ENCODE measurements at regions not wholly inside any gene's neighbourhood (a gene's known extent, or its start where the extent isn't known, plus 50 kb on each side); places are given as distances from the start of the nearest gene placed in this dataset.

DNA sequence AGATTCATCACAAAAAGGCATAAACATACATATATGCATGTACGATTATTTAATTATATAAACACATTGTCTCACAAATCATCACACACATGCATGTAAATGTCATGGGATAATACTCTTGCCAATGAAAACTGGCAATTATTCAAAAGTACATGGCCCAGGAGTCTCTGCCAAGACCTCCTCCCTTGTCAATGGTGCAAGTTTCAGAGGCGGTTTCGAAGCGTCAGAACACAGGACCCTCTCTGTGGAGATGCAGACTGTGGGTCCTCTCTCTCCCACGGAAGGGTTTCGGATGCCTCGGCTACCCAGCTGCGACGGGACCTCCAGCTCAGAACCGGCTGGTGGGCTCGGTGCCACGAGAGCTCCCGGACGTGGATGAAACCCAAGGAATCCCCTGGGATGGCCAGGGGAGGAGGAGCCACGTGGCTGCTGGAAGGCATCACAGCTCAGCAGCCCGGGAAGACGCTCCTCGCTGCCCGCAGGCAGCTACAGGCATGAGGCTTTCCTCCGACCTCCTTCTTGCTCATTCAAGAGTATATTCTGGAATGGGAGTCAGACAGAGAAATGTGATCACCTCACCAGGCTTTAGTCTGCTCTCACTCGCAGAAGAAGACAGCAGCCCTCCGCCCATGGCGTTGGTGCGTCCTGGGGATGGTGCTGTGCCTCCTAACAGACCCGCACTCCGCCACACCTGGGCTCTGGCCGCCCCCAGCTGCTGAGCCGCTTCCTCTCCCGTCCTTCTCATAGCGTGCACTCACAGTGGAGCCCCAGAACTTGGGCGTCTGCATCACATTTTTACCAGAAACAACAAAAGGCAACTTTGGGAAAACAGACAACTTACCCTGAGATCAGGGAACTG, 308.8 kb downstream of the IRX2 start:
- no peak for DNase-seq (ENCODE audit: low spot score)

DNA sequence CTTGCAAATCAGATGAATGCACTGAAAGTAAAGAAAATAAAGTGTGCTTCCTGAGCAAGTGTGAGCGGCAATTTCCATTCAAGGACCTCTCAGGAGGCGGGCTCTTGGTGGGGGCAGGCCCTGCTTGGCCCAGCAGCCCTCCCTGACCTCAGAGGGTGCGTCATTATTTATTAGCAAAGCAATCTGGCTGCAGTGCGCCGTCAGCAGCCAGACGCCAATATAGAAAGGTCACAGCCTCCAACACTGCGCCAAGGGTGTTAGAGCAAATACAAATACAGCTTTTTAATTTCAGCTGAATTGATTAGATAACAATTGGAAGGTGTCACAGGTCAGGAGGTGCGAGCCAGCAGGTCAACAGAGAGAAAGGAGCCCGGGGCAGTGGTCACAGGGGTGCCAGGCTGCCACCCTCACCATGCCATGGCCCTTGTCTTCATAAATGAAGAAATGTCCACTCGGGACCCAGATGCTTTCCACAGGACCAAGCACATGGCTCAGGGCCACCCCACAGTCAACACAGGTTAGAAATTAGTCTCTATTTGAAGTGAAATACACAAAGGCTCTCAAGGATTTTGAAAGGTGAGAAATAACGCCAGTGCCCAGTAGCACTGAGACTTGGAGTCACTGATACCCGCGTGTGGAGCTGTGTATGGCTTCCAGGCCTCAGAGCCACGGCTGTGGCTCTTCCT, 309.8 kb downstream of the IRX2 start:
- DNase-seq (ENCODE audit: low spot score) = no peak

DNA sequence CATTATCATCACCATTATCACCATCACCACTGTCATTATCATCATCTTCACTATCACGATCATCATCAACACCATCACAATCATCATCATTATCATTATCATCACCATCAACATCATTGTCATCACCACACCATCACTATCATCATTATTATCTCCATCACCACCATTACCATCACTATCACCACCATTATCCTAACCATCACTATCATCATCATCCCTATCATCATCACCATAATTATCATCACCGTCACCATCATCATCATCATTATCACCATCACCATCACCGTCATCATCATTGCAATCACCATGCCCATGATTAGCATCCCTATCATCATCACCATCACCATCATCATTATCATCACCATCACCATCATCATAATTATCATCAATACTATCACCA, 311.9 kb downstream of the IRX2 start:
- no peak for DNase-seq (ENCODE audit: low spot score)

DNA sequence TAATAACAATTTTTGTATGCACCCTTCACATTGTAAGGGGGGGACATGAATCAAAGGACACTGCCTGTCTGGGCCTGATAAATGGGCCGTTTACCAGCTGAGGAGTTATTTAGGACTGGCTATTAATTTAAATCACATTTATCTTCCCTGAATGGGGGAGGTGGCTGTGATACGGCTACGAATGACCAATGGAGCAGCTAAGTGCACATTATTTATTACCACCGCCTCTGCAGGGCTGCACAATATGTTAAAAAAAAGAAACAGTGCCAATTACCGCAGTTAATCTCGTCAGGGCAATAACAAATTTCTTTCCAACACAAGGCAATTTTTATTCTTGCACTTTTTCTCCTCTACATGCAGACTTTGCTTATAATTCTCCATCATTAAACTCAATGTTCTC, 318.4 kb downstream of the IRX2 start:
- no peak for DNase-seq (ENCODE audit: low spot score)

DNA sequence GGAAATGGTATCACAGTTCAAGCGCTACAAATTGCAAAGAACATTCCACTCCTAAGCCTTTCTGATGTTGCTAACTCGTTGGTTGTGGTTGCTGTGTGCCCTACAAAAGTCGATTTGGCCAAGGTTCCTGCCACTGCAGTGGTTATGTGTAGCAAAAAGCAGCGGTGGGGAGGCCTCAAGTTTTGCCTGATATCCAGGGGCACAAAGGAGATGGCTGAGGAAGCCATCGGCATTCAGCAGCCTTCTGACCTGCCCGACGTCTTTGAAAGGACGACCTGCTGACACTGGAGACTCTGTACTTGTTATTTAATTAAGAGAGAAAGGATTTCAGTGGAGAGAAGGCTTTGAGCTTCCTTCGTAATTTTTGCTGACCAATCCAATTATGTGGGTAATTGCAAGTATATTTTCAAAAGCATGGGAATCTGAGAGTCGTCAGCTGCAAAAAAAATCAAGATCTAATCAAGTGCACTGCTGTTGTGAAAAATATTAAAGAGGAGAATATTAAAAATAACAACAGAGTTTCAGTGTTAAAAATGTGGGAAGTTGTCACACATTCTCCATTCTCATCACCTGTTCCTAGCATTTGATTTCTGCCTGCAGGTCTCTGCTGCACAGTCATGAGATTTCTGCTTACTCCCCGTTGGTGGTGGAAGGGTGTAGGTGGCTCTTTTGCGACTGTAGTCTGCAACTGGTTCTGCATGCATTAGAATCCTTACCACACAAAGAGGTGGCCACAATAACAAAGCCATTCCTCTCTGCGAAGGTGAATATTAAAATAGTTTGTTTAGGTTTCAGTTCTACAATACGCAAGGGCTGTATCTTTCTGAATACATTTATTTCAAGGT, 319.2 kb downstream of the IRX2 start:
- DNase-seq (ENCODE audit: low spot score) = no peak

DNA sequence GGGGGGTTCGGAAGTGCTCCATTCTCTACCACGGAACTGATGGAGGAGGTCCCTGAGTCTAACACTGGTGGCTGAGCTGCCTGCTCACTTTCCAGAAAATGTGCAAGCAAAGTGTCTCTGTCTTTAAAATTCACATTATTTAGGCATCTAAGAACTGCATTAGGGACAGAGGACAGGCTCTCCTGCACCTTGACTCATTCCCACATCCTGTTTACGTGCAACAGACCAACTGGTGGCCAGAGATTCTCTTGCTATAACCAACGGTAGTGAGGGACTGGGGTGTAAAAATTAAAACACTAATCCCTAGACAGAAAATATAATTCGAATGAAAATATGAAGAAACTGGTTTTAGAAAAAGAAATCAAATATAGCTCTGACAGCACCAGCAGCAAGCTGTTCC, 320.9 kb downstream of the IRX2 start:
- DNase-seq (ENCODE audit: low spot score) = no peak

DNA sequence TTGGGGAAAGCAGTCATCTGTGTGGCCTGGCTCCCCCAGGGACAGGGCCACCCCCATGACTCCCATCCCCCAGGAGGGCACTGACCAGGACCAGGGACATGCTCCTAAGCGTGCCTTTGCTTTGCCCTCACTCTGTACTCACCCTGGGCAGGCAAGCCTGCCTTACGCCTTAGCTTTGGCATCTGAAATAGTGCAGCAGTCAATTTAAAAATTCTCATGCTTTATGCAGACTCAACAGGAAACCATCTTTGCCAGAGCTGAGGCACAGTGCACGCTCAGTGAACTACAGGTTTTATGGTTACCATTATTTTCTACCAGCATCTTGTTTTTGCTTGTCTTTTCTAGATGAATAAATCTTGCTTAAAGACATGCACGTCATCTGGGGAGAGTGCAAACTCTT, 323.5 kb downstream of the IRX2 start:
- no peak for DNase-seq (ENCODE audit: low spot score)

DNA sequence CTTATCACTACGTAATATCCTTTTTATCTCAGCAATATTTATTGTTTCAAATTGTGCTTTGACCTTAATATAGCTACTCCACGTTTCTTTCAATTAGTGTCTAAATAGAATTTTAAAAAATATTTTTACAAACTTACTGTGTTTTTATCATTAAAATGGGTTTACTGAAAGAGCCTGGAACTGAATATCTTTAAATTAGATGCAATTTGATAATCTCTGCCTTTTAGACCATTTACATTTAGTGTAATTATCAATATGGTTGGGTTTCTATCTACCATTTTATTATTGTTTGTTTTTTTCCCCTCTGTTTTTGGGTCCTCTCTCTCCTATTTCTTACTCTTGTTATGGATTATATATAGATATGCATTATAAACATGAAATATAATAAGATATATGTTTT, 327.8 kb downstream of the IRX2 start:
- DNase-seq (ENCODE audit: low spot score) = no peak

DNA sequence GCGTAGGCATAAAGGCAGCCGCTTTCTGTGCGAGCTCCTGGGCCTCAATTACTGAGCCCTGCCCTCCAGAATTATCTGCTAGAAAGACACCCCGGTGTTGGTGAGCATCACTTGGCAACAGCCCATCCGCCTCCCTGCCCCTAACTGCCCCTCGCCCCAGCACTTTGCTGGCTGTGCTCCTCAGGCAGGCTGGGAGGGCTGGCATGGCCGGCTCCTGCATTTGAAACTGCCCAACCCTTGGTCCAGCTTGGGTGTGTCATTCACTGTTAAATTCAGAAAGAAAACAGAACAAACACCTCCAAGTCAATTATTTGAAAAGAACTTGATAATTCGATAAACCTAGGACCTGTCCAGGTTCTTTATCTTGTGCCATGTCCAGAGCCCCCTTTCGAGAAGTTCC, 334.2 kb downstream of the IRX2 start:
- no peak for DNase-seq (ENCODE audit: low spot score)

DNA sequence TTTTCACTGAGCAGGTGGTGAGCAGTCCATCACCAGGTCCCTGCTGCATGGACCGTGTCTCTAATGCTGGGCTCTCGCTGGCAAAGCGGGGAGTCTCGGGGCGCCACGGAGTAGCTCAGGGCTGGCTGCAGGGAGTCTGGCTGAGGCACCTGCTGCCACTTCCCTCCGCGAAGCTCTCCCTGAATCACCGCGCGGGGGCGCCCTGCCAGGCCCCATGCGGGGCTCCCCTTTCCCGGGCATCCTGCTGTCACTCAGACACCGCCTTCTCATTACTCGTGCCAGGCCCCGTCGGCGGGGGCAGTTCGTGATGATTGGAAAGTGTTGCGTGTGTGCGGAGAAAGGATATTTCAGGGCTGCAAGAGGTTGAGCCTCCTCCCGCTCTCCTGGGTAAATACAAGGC, 335.8 kb downstream of the IRX2 start:
- no peak for DNase-seq (ENCODE audit: low spot score)

DNA sequence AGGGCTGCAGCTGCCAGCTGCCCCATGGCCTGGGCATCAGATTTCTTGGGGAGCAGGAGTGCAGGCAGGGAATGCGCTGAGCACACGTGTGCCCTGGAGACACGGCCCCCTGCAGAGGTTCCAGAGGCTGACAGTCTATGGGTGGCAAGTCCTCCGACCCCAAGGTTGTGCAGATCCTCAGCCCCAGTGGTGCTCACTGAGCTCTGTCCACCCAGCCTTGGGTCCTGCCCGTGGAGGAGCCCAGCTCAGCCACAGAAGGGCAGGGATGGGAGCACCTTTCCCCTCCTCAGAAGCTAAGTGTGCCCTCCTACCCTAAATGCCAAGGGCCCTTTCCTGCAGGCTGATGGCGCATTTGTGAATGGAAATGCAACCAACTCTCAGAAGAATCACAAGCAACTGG, 341.0 kb downstream of the IRX2 start:
- no peak for DNase-seq (ENCODE audit: low spot score)

DNA sequence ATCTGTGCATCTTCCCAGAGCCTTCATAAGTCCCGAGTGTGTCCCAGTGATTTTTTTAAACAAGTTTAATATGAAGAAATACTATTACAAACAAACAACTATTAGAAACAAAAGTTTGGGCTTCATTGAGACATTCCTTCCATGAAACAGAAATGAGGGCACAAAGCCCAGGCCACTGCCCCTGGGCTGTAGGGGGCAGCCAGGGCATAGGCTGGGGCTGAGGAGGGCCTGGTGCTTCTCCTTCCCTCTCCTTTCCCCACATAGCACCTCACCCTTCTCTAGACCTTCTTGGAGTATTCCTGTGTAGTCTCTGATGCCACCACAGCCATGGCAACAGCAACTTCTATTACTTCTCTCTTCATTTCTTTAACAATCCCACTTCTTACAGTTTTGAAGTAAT, 348.2 kb downstream of the IRX2 start:
- no peak for DNase-seq (ENCODE audit: low spot score)

DNA sequence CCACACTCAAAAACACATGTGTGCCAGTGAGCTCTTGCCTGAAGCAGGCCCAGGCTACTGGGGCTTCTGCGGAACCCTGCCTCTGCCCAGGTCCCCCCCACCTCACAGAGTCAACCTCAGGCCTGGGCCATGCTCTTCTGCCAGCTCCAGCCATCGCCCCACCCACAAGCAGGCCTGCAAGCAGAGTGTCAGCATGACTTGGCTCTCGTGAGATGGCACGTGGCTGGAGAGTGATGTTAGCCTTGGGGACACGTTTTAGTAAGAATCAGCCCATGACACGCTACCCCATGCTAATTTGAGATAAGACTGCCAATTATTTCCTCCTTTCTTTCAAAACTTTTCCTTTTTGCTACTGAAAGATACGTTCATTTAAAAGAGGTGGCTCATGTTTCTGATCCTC, 351.7 kb downstream of the IRX2 start:
- no peak for DNase-seq (ENCODE audit: low spot score)

DNA sequence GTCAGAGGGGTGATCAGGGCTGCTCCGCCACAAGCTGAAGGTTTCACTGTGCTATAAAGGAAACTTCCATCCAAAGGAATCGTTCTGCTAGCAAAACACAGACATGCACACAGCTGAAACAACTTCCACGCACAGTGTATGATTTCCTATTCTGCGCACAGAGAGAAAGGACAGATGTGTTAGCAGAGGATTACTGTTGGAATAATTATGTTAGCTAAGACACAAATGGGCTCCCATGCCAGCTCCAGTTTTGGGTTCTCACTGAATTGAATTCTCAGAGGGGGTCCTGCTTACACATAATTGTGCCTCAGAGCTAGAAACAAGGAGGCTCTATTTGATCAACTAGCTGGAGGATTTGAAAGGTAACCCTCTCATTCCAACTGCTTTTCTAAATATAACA, 352.4 kb downstream of the IRX2 start:
- DNase-seq (ENCODE audit: low spot score) = no peak

DNA sequence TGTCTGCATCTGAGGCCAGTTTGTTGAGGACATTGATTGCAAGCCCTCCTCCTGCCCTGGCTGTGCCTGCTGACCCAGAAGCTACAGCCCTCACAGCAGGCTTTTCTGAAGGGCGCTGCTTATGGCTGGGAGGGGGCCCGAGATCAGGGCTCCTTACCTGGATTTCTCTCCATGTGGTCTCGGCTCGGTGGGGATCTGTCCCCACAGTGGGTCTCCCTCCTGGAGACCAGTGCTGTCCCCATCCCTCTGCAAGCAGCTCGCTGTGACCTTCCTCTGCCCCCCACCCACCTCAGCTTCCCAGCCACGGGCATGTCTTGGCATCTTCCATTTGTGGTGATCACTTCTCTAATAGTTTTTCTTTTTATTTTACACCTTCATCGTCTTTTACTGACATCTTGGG, 357.9 kb downstream of the IRX2 start:
- DNase-seq (ENCODE audit: low spot score) = no peak

DNA sequence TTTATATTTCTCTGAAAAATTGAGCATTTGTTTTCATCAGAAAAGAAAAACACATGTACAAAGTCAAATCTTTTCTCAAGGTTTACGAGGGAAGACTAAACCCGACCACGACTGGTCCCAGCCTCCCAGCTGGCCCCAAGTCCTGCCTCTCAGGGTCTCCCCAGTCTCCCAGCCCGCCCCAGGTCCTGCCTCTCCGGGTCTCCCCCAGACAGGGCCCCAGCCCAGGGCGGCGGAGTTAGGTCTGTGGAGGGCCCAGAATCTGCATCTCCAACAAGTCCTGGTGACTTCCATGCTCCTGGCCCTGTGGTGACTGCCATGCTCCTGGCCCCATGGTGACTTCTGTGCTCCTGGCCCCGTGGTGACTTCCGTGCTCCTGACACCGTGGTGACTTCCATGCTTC, 359.9 kb downstream of the IRX2 start:
- DNase-seq (ENCODE audit: low spot score) = no peak

DNA sequence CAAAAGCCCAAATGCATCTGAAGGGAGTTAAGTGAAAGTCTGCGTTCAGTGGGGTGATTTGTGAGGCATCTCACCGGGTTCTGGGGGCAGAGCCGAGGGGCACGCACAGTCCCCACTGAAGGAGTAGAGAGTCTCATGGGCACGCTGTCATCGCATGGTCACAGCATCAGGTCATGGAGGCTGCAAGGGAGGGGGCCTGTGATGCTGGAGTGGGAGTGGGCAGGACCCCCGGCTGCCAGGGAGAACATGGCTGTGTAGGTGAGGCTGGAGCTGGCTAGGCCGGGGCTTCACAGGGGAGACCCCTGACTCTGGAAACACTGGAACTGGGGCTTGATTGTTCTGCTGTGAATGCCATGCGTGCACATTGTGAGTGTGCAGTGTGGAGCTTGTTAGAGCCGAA, 360.5 kb downstream of the IRX2 start:
- no peak for DNase-seq (ENCODE audit: low spot score)

DNA sequence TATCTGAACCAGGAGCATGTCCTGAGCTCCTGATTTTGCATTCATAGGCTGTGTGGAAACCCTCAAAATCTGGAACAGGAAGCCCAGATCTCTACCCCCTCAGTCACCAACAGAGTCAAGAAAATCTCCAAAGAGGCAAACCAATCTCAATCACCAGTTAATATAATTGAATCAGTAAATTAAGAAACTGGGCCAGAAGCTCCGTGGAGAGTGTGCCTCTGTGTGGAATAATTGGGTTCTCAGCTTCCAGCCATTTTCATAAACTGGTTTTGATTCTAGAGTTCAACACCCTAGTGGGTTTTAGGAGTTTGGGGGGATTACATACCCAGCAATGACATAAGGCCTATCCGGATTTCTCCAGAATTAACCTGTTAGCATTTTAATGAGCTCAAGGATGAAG, 362.9 kb downstream of the IRX2 start:
- DNase-seq (ENCODE audit: low spot score) = no peak

DNA sequence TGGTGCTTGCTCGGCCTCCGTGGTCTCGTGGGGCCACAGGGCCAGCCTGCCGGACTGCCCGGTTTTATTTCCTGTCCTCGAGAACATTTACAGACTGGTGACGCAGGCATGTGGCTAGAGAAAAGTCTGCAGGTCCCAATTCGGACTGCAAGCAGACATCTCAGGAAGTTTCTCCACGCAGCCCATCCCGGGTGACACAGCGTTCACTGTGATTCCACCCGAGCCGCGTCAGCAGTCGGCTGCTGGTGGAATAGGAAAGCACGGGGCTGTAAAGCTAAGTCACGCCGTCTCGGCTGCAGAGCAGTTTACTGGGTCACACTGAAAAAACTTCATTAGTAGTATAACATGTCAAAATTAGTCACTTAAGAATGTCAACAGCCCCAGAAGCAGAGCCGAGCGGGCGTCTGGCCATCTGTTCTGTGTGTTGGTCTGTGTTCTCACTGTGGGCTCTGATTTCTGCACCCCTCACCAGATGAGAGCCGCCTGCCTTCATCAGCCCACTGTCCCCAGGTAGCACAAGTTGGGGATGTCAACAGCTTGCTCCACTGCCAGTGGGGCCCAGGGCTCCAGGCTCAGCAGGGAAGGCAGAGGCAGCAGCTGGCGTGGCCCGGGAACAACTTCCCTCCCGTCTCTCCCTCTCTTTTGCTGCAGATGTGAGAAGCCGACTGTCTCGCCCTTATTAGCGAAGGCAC, 363.7 kb downstream of the IRX2 start:
- DNase-seq (ENCODE audit: low spot score) = no peak

DNA sequence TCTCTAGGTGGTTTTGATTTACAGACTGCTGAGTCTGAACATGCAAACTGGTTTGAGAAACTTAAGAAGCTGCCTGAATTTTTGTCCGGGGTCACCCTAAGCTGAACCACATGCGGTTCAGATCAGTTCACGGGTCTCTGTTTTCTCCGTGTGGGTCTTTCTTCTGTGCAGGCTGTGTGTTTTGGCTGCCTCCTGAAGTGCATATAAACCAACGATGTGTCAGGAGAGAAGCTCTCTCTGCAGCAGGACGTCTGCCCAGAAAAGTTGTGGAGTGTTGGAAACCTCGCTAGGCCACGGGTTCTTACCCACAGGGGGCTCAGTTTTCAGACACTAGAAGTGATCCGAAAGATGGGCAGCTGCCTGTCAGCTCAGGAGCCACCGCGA, 364.2 kb downstream of the IRX2 start:
- DNase-seq (ENCODE audit: low spot score) = no peak

DNA sequence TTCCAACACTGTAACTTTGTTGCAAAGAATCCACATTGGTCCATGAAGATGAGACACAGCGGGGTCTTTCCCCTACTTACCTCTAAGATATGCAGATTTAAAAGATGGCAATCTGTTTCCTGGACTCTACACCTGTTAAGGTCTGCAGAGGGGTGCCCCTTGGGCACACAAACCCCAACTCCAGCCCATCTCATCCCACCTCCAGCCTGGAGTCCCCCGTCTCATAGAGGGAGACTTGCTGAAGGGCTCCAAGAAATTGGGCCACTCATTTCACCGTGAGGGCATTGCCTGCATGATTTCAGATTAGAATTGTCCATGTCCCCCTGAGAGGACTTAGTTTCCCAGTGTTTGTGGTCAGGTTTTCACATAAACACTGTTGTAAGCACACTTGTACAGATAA, 365.7 kb downstream of the IRX2 start:
- no peak for DNase-seq (ENCODE audit: low spot score)

DNA sequence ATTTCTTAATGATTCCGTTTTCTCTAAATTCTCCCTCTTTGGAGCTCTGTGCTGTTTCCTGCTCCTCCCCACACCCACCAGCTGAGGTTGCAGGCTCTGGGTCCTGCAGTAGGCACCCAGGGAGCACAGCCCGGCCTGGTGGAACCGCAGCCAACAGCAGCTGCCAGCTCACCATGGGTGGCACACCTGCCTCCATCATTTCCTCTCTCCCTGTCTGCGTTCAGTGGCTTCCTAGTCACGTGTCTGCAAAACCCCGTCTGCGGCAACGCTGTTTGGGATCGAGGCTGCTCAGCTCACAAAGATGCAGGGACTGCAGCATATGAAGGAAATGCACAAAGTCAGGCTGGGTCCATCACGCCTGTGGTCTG, 367.8 kb downstream of the IRX2 start:
- DNase-seq (ENCODE audit: low spot score) = no peak

All from A172 (cell line).